Gastroesophageal sphincter (tissue), 3 donors: ENCODE measurements at regions not wholly inside any gene's neighbourhood (a gene's known extent, or its start where the extent isn't known, plus 50 kb on each side); places are given as distances from the start of the nearest gene placed in this dataset.

Experiments used
- CTCF ChIP-seq, 4 experiments: fragments of 200-600 bp in 2 of 4; fragments of 450-650 bp in 2 of 4; sonication (generic) in 1 of 4; IDR thresholded peaks; one replicate each; pipeline ENCODE4 v1.5.1; 2017 to 2019; ENCODE audit warnings: antibody characterized with exemption in 4 of 4, mild to moderate bottlenecking in 2 of 4, moderate library complexity in 2 of 4
- EP300 ChIP-seq: sonication (generic); formaldehyde crosslinking; IDR thresholded peaks from one replicate; pipeline ENCODE4 v1.6.1; 2017; ENCODE audit warnings: antibody characterized with exemption, mild to moderate bottlenecking
- POLR2A ChIP-seq, 2 donors: fragments of 450-650 bp; IDR thresholded peaks; one replicate each; pipeline ENCODE4 v1.6.1; 2017; ENCODE audit warnings: antibody characterized with exemption in 2 of 2, mild to moderate bottlenecking in 2 of 2, moderate library complexity in 1 of 2
- POLR2AphosphoS5 ChIP-seq: sonication (generic); formaldehyde crosslinking; IDR thresholded peaks from one replicate; pipeline ENCODE4 v1.6.1; 2017; ENCODE audit warnings: antibody characterized with exemption

GRCh38 chr7:27388561-27388960 is 146.0 kb downstream of the EVX1 start:
- TF ChIP-seq CTCF (IDR thresholded peaks at IDR 0.05) (no peak), POLR2A (IDR thresholded peaks at IDR 0.05) (no peak), POLR2AphosphoS5 (no peak), EP300 (no peak)
